ENCODE measurements at regions not wholly inside any gene's neighbourhood (a gene's known extent, or its start where the extent isn't known, plus 50 kb on each side); places are given as distances from the start of the nearest gene placed in this dataset.

DNA sequence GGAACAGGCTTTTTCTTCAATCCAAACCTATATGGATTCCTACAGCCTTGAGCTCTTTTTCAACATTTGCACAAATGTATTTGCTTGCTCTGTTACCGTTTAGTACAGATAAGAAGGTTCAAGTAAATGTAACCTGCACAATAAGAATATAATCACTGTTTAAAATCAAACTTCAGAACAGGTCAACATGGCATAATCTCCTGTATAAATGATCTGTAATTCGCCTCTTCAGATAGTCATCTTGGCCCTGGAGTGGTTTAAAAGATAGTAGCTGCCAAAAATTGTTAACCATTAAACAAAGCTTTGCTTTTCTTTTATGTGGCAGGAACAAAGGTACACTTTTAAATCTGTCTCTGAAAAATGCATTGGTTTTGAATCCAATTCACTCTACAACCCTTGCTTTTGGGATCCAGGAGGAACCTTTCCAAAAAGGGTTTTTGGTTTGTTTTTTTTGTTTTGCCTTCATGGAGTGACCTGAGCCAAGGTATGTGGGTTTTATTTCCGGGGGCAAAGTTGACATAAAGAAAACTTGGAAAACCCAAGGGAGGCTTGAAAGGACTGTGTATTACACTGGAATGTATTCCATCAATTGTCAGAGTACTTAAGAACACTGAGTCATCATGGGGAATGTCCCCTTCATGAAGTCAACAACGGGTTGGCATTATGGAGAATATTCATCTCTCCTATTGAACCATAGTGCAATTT is 210.4 kb upstream of the HCCS start:
- DNase-seq (ENCODE audit: low read depth, low spot score): no peak

DNA sequence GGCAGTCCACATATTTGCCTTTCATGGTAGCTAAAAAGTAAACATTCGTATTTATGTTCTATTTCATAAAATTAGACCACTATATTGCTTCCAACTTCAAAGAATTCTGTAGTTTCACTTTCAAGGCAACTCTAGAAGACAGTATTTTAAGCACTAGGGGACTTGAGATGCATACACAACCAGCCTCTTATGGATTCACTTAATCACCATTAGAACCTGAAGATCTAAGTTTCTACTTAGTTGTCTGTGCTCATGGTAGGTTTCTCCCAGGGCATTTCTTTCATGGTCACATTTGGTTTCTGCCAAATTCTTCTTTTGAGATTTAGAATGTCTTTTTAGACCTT is 209.9 kb upstream of the HCCS start:
- DNase-seq (ENCODE audit: low read depth, low spot score): no peak

DNA sequence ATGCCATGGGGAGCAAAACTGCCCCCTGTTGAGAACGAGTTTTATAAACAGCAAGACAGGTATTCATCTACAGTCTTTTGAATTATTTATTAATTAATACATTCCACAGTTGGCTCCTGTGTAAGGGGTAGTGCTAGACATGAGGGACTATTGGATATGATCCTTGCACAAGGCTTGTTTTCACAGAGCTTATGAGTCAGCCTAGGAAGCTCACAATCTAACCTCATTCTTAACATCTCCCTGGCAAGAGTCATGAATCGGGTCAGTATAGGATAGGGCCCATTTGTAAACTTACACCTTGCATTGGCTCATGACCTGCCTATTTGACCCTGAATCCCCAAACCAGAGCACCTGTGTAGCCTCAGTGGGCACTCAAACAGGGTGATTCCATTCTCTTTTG is 209.1 kb upstream of the HCCS start:
- no peak for DNase-seq (ENCODE audit: low read depth, low spot score)

DNA sequence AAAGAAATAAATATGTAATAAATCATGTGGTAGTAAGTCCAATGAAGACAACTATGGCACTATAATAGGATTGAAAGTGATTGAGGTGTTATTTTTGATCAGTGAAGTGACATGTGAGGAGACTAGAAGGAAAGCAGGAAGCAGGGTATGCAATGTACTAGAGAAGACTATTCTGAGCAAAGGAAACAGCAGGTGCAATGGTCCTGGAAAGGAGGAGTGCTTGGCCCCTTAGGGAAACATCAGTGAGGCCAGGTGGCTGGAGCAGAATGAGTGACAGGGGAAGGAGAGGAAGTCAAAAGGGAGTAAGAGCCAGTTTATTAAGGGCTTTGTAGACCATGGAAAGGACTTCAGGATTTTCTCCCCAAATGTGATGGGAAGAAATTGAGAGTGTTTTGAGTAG is 207.6 kb upstream of the HCCS start:
- no peak for DNase-seq (ENCODE audit: low read depth, low spot score)

- no peak for DNase-seq (ENCODE audit: low read depth, low spot score)
Observed at GRCh38 chrX:10904220-10904619, 206.9 kb upstream of the HCCS start.

DNA sequence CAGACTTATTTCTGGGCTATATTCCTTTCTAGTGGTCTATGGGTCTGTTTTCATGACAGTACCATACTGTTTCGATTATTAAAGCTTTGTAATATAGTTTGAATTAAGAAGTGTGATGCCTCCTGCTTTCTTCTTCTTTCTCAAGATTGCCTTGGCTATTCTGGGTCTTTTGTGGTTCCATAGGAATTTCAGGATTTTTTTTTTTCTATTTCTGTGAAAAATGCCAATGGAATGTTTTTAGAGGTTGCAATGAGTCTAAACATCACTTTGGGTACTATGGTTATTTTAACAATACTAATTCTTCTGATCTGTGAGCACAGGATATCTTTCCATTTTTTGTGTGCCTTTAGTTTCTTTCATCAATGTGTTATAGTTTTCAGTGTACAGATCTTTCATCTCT is 204.3 kb upstream of the HCCS start:
- no peak for DNase-seq (ENCODE audit: low read depth, low spot score)

GRCh38 chrX:10922159-10922558 is 189.0 kb upstream of the HCCS start:
- no peak for DNase-seq (ENCODE audit: low read depth, low spot score)

DNA sequence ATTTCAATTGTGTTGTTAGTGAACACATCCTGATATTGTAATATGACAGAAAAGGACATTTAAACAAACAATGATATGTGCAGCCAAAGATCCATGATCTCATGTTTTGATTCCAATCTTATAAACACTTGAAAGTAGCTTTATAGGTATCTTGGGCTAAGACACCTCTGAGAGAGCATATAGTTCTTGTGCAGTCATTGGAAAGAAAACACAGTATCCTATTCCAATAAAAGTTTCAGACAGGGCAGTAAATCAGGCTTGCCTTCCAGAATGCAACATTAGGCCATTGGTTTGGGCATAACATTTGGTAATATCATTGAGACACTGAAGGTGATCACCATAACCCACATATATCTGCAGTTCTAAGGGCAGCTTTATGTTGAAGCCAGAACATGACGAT is 188.3 kb upstream of the HCCS start:
- no peak for DNase-seq (ENCODE audit: low read depth, low spot score)

DNA sequence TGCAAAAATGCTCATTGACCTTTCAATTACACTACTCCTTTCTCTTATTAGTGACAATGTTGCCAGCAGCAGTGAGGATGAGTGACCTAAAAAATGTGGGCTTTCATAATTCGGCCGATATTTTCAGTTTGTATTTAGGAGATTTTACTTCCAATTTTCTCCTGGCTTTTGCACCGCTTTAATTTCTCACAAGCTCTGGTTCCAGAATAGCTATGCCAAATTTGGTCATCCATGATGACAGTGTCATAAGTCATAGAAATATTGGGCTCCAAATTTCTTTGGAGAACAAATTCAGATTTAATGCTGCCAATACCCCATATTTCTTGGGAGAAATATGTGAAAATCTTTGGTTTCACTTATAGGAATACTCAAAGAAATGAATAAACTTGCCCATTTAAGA is 187.7 kb upstream of the HCCS start:
- DNase-seq (ENCODE audit: low read depth, low spot score): no peak

- DNase-seq (ENCODE audit: low read depth, low spot score): no peak
Observed at GRCh38 chrX:10926404-10926803, 184.7 kb upstream of the HCCS start.

DNA sequence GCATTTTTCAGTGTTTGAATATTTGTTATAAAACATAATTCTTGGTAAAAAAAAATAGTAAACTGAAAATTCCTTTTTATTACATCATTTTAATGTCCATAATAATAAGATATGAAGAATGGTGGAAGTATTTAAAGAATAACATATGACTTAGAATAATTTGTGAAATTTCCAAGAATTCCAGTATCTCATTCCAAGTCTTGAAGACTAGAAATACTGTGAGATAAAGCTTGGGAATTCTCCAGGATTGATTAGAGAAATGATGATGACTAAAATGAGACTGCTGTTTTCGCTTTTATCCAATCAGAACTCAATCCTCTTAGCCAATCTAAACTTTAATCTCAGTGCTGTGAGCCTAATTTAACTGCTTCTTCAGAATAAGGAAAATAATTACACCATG is 184.2 kb upstream of the HCCS start:
- DNase-seq (ENCODE audit: low read depth, low spot score): no peak

- no peak for DNase-seq (ENCODE audit: low read depth, low spot score)
Observed at GRCh38 chrX:10929747-10930146, 181.4 kb upstream of the HCCS start.

DNA sequence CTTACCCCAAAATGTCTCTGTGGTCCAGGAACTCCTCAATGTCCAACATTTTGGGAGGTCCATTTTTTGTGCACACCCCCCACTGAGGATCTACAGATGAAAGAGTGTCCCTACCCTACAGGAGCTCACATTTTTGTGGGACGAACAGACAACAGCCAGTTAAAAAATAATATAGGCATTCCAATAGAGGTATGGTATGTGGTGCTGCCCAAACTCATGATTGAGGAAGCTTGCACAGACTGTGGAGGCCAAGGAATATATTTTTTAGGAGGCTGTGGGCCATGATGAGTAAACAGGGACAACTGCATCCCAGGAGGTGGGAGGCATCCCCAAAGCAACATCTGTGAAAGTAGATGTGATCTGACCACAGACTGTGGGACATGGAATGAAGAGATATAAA is 181.0 kb upstream of the HCCS start:
- no peak for DNase-seq (ENCODE audit: low read depth, low spot score)

DNA sequence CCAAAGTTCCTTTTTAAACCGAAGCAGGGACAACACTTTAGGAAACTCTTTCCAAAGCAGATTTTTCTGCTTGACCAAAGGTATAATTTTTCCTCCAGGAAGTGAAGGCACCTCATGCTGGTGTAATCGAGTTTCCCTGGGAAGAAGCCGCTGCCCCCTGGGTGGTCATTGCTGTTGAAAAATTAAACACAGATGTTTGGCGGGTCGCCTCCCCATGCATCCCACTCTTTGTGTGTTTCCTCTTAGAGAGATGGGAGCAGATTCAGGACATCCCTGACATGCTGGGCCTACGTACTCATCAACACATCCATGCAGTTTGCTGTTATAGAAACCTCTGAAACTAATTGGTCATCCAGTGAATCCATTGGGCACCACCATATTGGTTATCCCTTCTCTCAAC is 179.2 kb upstream of the HCCS start:
- no peak for DNase-seq (ENCODE audit: low read depth, low spot score)

GRCh38 chrX:10932842-10933440 is 178.2 kb upstream of the HCCS start:
- DNase-seq (ENCODE audit: low read depth, low spot score): no peak

DNA sequence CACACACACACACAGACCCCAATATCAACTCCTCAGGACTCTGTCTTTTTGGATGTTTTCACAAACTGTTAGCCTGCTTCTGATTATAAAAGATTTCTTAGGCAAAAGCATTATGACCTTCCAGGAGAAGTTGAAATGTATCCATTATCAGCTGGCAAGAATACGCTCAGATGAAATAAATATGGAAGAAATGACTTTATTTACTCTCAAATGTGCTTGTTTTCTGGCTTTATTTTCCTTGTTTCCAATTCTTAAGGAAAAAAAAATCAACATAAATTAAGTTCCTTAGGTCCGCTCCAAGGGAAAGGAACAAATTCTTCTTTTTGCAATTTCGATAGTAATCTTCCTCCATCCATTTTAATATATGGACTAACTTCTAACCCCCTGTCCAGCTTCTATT is 175.6 kb upstream of the HCCS start:
- DNase-seq (ENCODE audit: low read depth, low spot score): no peak

GRCh38 chrX:10936976-10937375 is 174.2 kb upstream of the HCCS start:
- no peak for DNase-seq (ENCODE audit: low read depth, low spot score)

GRCh38 chrX:10938365-10938923 is 172.7 kb upstream of the HCCS start:
- DNase-seq (ENCODE audit: low read depth, low spot score): no peak

- no peak for DNase-seq (ENCODE audit: low read depth, low spot score)
Observed at GRCh38 chrX:10939424-10939823, 171.7 kb upstream of the HCCS start.

DNA sequence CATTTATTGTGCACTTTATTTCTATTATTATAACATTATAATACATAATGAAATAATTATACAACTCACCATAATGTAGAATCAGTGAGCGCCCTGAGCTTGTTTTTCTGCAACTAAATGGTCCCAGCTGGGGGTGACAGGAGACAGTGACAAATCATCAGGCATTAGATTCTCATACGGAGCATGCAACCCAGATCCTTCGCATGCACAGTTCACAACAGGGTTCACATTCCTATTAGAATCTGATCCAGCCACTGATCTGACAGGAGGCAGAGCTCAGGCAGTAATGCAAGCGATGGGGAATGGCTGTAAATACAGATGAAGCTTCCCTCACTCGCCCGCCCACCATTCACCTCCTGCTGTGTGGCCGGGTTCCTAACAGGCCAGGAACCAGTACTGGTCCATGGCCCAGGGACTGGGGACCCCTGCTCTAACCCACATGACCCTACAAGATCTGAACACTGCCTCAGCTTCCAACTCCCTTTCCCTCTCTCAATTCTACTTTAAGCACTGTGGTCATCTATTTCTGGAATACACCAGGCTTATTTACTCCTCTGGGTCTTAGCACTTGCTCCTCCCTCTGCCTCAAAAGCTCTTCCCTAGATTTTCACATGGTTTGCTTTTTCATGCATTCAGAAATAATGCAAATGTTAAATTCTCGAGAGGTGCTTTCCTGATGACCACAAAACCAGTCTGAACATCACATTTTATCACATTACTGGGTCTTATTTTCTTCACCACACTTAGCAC is 166.8 kb upstream of the HCCS start:
- DNase-seq (ENCODE audit: low read depth, low spot score): no peak

DNA sequence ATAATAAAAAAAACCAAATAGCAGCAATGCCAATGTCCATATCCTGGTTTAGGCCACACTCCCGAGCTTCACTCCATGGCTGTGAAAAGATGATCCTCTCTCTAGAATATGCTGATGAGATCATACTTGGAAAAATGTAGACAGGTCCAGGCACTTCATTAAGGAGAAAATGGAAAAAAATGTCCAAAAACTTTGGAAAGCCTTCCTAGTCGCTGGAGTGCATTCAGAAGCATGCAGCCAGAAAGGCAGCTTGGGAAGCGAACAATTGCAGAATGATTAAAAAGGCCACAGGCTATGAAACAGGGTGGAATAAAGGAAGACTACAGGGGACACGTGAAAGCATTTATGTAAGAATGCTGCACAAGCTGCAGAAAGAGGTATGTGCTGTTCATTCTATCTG is 165.6 kb upstream of the HCCS start:
- DNase-seq (ENCODE audit: low read depth, low spot score): no peak

GRCh38 chrX:10949541-10949940 is 161.6 kb upstream of the HCCS start:
- DNase-seq (ENCODE audit: low read depth, low spot score): no peak

DNA sequence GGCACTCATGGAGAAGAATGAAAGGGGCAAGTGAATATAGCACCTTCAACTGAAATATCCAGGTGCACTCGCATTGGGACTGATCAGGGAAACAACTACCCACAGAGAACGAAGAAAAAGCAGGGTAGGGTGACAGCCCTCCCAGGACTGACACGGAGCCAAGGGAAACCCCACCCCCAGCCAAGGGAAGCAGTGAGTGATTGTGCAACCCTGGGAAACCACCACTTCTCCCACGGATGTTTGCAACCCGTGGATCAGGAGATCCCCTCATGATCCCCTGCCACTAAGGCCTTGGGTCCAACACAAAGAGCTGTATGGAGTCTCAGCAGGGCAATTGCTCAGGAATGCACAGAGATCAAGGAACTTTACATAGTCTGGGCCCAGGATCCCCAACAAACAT is 158.5 kb upstream of the HCCS start:
- DNase-seq (ENCODE audit: low read depth, low spot score): no peak
